ENCODE measurements at regions not wholly inside any gene's neighbourhood (a gene's known extent, or its start where the extent isn't known, plus 50 kb on each side); places are given as distances from the start of the nearest gene placed in this dataset.

DNA sequence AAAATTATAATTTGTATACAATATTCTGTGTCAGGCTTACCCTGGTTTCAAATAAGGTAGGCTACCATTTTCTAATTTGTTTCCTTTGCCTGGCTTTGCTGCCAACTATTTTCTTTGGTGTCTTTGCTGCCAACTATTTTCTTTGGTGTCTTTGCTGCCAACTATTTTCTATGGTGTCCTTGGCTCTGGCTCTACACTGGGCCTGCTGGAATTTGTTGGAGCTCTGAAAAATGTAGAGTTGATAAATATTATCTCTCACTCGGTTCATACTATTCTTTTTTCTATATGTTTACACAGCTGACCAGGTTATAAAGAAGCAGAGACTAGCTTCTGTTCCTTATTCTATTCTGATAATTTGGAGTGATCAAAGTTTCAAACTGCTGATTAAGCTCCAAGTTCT is 768.0 kb upstream of the PHF14 start:
- no peak for DNase-seq

DNA sequence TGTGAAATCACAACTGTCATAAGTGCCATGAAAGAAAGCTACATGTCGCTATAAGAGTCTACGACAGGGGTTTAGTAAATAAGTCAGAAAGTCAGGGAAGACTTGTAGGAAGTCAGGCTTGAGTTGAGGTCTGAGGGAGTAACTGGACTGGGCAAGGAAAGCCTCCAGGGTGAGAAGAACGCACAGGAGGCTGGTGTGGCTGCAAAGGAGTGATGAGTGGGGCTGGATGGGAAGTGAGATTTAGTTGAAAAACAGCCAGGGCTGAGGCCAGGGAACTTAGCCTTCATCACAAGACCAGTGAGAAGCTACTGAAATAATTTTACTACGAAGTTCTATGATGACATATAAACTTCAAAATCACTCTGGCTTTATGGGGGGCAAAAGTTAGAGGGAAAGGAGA is 763.7 kb upstream of the PHF14 start:
- no peak for DNase-seq

GRCh38 chr7:10211016-10211415 is 762.7 kb upstream of the PHF14 start:
- DNase-seq: no peak

DNA sequence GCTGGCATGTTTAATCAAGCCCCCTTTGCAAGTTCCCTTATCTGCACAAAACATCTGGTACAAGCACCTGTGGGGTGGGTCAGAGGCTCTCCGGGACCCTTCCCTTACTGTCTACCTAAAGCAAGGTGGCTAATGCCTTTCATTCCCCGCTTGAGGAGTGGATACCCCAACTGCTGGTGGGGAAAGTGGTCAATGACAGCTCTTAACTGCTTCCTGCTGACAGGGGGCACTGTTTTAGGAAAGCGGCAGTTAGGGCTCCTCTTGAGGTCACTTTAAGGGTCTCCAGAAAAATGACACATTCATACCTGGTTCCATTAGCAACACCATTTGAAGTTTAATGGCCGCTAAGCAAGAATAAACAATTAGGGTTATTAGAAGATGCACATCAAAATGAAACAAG is 761.8 kb upstream of the PHF14 start:
- no peak for DNase-seq

GRCh38 chr7:10212649-10213048 is 761.0 kb upstream of the PHF14 start:
- no peak for DNase-seq

DNA sequence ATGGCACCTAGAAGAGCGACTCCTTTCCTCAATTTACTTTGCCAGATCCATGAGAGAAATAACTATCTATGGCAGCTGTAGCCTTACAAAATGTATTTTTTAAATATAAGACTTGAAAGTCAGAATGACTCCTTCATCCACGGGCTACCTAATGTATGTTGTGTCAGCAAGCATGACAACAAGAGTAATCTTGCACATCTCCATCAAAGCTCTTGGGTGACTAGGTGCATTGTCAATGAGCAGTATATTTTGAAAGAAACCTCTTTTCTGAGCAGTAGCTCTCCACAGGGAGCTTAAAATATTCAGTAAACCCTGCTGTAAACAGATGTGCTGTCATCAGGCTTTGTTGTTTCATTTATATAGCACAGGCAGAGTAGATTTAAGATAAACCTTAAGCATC is 757.2 kb upstream of the PHF14 start:
- no peak for DNase-seq

GRCh38 chr7:10221084-10221483 is 752.6 kb upstream of the PHF14 start:
- DNase-seq: no peak

DNA sequence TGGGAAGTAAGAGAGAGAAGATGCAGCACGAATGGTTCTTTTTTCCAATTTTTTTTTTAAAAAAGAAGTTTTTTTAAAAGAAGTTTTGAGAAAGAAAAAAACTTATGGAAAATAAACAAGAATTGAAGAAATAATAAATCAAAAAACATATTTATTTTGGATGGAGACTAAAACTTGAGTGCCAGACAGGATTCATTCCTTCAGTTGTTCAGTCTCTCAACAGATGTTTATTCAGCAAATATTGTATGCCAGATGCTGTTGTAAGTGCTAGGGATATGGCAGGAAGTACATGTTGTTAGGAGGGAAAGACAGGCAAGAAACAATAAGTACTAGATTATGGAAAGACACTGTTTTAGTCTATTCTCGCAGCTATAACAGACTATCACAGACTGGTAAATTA is 750.7 kb upstream of the PHF14 start:
- no peak for DNase-seq

DNA sequence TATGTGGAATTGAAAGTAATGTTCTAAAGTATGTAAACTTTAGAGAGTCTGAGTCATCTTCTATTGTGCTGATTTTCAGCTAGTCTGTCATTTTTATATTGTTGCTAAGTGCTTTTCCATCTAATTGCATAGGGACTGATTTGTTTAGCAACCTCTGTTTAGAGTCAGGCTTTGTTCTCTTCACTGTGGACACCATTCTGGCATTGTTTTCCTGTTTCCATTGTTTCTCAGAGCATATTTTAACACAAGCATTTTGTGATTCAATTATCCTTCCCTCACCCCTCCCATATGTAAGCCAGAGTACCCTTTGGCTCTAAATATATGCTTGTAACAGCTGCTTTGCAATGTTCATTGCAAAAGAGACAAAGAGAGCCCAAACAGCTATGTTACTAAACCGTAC is 748.4 kb upstream of the PHF14 start:
- no peak for DNase-seq

- DNase-seq: no peak
Measured at GRCh38 chr7:10237306-10237705, 736.4 kb upstream of the PHF14 start.

GRCh38 chr7:10238641-10239040 is 735.0 kb upstream of the PHF14 start:
- no peak for DNase-seq

DNA sequence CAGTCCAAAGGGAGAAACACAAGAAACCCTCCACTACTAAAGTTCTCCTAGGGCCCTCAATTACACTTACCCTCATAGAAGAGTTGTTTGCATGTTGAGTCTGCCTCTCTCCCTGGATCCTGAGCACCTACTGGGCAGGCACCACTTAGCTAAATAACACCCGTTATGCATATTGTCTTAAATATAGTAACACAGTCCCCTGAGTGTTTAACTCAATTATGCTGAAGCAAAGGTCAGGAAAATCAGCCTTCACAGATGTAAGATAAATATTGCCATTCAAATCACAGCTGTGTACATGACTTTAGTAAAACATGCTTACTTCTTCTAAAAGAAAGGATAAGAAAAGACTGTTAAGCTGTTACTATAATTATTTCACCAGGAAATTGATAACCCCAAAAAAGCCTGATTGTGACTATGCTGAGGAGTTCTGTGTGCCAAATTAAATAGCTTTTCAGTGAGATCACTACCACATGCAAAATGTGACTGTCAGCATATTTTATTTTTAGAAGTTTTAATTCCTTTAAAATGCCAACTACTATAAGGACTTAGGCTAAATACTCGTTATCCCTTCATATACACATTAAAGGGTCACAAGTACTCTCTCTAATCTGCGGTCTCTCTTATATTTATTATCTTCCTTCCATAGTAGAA is 733.9 kb upstream of the PHF14 start:
- DNase-seq: no peak

DNA sequence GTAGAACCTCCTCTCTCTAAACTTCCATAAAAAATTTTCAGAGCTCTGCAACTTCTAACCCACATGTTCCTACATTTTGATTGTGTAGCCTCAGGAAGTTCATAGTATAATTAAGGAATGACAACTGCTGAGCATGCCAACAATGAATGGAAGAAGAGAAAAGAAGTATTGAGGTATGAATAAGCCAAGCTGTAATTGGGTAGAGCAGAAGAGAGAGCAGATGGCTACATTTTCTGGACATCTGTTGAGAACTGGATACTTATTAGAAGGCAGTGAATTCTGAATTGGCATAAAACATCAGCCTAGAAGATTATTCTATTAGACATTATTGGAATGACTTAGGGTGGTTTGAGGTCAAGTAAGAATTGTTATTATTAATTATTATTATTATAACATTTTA is 728.3 kb upstream of the PHF14 start:
- DNase-seq: no peak

- no peak for DNase-seq
Measured at GRCh38 chr7:10257438-10257837, 716.2 kb upstream of the PHF14 start.

DNA sequence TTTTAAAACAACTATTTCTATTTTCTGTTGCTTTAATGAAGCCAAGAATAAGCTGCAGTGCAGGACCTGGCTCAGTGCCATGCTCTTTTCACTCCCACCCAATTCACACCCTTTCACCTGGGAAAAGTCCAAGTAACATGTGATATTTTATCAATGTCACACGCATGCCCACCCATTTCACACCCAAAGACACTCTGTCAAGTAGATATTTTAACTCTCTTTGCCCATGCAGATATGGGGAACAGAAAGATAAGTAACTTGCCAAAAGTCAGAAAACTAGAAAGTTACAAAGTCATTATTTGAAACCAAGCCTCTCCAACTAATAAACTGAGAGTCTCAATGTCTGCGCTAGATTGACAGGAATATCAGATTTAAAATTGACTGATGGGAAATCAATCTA is 706.7 kb upstream of the PHF14 start:
- no peak for DNase-seq

DNA sequence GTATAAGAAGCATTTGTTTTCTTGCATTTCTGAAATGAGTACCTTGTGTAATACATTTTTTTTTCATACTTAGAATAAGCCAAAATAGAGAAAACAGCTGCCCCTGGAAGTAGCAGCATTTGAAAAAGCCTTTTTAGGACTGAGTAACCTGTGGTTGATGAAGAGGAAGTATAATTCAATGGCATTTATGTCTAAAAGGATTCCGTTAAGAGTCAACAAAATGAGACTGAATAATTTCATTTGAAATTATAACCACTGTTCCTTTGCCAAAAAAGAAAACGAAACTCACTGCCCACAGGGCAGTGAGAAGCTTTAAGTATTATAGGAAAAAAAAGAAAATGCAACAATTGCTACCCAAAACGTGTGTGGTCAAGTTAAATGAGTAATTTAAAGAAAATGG is 705.6 kb upstream of the PHF14 start:
- DNase-seq: no peak

DNA sequence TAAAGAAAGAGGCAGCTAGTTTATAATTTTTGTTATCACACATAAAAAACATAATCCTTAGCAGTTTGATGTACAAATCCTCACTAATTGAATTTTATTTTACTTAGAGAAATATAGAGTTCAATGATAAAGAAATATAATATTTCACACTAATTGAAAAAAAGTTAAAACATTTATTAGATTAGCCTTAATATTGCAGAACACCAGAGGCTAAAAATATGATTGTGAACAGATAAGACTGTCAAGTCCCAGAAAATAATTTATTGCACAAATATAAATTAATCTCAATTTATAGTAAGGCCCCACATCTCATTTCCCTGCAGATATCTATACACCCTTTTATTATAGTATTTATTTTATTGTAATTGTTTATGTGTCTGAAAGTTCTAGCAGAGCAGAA is 690.8 kb upstream of the PHF14 start:
- DNase-seq: no peak

GRCh38 chr7:10284001-10284400 is 689.7 kb upstream of the PHF14 start:
- DNase-seq: no peak

DNA sequence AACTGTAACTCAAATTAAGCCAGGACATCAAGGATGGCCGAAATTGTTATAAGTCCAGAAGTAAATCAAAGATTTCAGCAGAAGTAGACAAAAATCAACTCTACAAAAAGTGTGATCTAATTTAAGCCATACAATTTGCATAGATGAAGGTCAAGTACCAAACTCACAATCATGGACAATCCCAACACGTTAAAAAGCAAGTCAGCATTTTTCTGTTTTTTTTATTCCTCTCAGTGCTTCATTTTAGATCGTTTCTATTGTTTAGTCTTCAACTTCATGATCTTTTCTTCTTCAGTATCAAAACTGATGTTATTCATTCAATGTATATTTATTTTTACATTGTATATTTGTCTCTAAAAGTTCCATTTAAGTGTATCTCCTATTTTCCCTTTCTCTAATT is 674.3 kb upstream of the PHF14 start:
- no peak for DNase-seq

GRCh38 chr7:10300577-10300976 is 673.1 kb upstream of the PHF14 start:
- no peak for DNase-seq

DNA sequence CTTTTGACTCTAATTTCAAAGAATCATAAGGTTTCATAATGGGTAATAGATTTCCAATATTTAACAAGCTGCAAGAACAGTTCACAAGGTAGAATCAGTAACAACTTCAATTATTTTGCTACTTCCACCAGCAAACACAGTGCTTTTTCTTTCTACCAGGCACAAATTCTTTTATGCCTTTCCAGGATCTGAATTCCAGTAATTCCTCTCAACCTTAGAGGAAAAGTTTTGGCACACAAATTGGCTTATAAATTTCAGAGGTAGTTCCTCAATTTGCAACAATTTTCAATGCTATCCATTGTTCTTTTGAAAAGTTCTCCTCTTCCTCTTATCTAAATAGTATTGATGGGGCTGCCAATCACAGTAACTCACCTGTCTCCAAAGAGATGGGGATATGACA is 665.4 kb upstream of the PHF14 start:
- DNase-seq: no peak

DNA sequence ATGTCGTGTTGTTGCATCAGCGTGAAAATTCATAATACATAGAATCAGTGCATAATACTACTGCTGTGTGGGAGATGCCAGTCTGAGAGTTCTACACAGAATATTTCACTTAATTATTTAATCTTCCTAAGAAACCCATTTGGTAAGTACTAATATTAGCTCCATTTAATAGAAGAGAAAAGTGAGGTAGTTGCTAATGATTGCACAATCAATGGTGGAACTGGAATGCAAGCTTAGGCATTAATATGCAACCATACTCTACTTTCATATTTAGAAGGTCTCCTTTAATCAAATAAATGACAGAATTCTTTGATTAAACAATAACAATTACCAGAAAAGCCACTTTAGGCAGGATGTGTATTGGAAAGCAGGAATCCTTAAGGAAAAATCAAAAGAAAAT is 660.7 kb upstream of the PHF14 start:
- no peak for DNase-seq

DNA sequence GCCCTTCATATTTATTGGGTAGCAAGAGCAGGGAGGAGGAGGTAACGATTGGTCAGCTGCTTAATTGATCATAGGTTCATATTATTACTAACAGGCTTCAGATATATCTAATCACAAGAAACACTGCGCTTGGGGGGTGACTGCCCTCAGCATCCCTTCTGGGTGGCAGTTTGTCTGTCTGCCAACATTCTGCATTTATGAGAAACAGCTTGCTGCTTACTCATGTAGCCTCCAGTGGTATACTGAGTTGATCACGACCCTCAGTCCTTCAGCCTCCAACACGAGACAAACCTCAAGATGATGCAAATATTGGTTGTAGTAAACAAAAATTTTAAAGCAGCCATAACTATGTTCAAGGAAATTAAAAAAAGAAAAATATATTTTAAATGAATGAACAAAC is 657.8 kb upstream of the PHF14 start:
- DNase-seq: no peak

DNA sequence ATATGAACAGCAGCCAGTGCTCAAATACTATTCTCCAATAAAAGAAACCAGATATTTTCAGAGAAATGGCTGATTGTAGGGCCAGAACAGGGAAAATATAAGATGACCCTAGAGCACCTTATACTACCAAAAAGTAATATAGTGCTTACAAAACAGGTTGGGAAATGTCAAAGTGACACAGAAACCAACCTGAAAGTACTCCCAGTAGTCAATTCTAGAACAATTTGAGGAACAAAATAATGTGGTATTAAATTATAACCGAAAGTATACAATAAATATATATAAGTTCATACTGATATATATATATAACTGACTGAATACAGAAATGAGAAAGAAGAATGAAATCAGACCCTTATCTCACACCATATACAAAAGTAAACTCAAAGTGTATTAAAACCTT is 657.2 kb upstream of the PHF14 start:
- DNase-seq: no peak

GRCh38 chr7:10325395-10325794 is 648.3 kb upstream of the PHF14 start:
- DNase-seq: no peak

- peak; percentile 2 for DNase-seq
Measured at GRCh38 chr7:10343108-10343507, 630.6 kb upstream of the PHF14 start.

Data from OCI-M1 (cell line).